ENCODE measurements at regions not wholly inside any gene's neighbourhood (a gene's known extent, or its start where the extent isn't known, plus 50 kb on each side); places are given as distances from the start of the nearest gene placed in this dataset.

GRCh38 chr13:84651288-84651687 is 769.0 kb upstream of the SLITRK1 start:
- no peak for TF ChIP-seq CTCF (IDR thresholded peaks at IDR 0.05; ENCODE audit: low read depth, low read length)
- POLR2A ChIA-PET, result no interaction called here
- no peaks in the 10 kb centered on the region for H3K27me3 ChIP-seq (ENCODE audit: control insufficient read depth, insufficient read depth, low read length)
- DNase-seq (ENCODE audit: low read depth, low spot score), result peak; percentile 24
- no peaks in the 10 kb centered on the region for H3K9me3 ChIP-seq (ENCODE audit: control insufficient read depth, insufficient read depth, low read length)
- no peak overlapping the region for H3K4me3 ChIP-seq (ENCODE audit: low read depth, low read length)
- CTCF ChIA-PET, result no interaction called here
- peak overlapping the region; percentile 53 for H3K27ac ChIP-seq (ENCODE audit: low read depth, low read length)

DNA sequence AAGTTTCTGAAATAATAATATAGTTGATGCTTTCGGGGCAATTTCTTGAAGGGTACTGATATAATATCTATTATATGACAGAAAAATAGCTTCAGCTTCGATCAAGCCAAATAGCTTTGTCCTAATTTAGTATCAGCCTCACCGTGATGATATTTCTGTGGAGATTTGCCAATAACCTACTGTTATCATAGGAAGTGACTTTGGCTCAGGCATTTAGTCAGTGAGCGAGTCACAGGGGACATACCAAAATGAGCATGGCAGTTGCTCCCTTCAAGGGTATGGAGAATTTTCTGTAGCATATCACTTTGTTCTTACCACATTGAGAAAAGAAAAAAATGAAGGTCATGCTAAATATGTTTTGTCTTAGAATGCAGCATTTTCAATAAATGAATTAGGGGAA is 767.6 kb upstream of the SLITRK1 start:
- Histone ChIP-seq H3K4me3 (ENCODE audit: low read depth, low read length) (no peak overlapping the region), H3K9me3 (ENCODE audit: control insufficient read depth, insufficient read depth, low read length) (no peaks in the 10 kb centered on the region), H3K27me3 (ENCODE audit: control insufficient read depth, insufficient read depth, low read length) (no peaks in the 10 kb centered on the region), H3K27ac (ENCODE audit: low read depth, low read length) (no peak overlapping the region)
- CTCF ChIA-PET, result no interaction called here
- no peak for DNase-seq (ENCODE audit: low read depth, low spot score)
- TF ChIP-seq CTCF (IDR thresholded peaks at IDR 0.05; ENCODE audit: low read depth, low read length), result no peak
- POLR2A ChIA-PET, result no interaction called here

DNA sequence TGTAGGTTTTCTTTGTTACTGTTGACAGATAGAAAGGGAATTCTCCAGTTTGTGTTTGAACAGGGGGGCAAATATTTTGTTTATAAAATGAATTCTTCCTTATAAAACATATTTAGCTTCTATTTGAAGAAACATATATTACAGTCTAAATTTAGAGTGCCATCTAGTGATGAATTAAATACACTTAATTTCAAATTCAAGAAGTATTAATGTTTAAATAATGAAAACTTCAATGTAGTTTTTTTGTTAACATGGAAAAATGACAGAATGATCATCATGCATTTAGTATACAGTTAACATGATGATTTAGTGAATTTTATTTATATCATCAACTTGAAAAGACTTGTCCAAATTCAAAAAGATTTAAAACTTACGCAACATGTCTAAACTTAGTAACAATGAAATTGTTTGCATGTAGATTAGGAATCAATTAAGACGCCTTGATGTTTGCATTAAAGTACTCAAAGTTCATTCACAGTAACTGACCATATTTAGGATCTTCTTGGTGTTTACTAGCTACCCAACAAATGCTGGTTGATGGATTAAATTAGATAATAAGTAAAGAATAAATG is 765.9 kb upstream of the SLITRK1 start:
- Histone ChIP-seq H3K27ac (ENCODE audit: low read depth, low read length) (no peak overlapping the region), H3K9me3 (ENCODE audit: control insufficient read depth, insufficient read depth, low read length) (no peaks in the 10 kb centered on the region), H3K27me3 (ENCODE audit: control insufficient read depth, insufficient read depth, low read length) (no peaks in the 10 kb centered on the region), H3K4me3 (ENCODE audit: low read depth, low read length) (no peak overlapping the region)
- POLR2A ChIA-PET, result no interaction called here
- no peak for DNase-seq (ENCODE audit: low read depth, low spot score)
- CTCF ChIA-PET, result no interaction called here
- TF ChIP-seq CTCF (IDR thresholded peaks at IDR 0.05; ENCODE audit: low read depth, low read length), result 0 out of 2 replicates have a peak, but pooled peaks have one; percentile 14

DNA sequence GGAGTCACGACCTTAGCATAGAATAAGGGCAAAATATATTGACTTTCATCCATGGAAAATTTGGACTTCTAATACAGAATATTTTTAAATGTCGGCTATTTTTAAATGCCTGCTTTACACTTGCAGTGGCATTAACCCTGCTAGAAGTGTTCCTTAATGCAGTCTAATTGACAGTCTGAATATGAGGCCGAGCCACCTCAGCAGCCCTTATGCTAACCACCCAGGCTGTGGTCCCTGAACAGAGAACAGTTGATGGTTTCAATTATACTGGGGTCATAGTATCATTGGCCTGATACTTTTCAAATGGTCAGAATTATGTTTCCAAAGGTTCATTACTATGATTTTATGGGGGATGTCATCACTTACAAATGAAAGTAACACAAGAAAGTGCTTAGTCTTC is 764.7 kb upstream of the SLITRK1 start:
- H3K9me3 ChIP-seq (ENCODE audit: control insufficient read depth, insufficient read depth, low read length), result no peaks in the 10 kb centered on the region
- POLR2A ChIA-PET, result no interaction called here
- CTCF ChIA-PET, result no interaction called here
- no peak for TF ChIP-seq CTCF (IDR thresholded peaks at IDR 0.05; ENCODE audit: low read depth, low read length)
- H3K27ac ChIP-seq (ENCODE audit: low read depth, low read length), result no peak overlapping the region
- no peak overlapping the region for H3K4me3 ChIP-seq (ENCODE audit: low read depth, low read length)
- no peaks in the 10 kb centered on the region for H3K27me3 ChIP-seq (ENCODE audit: control insufficient read depth, insufficient read depth, low read length)
- no peak for DNase-seq (ENCODE audit: low read depth, low spot score)

GRCh38 chr13:84645196-84646012 is 763.1 kb upstream of the SLITRK1 start:
- TF ChIP-seq CTCF (IDR thresholded peaks at IDR 0.05; ENCODE audit: low read depth, low read length), result no peak
- POLR2A ChIA-PET, result no interaction called here
- Histone ChIP-seq H3K9me3 (ENCODE audit: control insufficient read depth, insufficient read depth, low read length) (no peaks in the 10 kb centered on the region), H3K4me3 (ENCODE audit: low read depth, low read length) (no peak overlapping the region), H3K27ac (ENCODE audit: low read depth, low read length) (no peak overlapping the region), H3K27me3 (ENCODE audit: control insufficient read depth, insufficient read depth, low read length) (no peaks in the 10 kb centered on the region)
- peak; percentile 26 for DNase-seq (ENCODE audit: low read depth, low spot score)
- CTCF ChIA-PET, result no interaction called here
